GM23338 (cell line): ENCODE measurements at regions not wholly inside any gene's neighbourhood (a gene's known extent, or its start where the extent isn't known, plus 50 kb on each side); places are given as distances from the start of the nearest gene placed in this dataset.

Experiments
- ATAC-seq: fragments of 200-7000 bp; cut with Tn5 transposase; 3 replicates; pipeline ENCODE4 v1.9.1; 2020
- DNase-seq: peaks from one replicate; pipeline ENCODE4 v3.0.0-alpha.2; 2015; ENCODE audit warnings: low spot score
- H2AFZ ChIP-seq: fragments of 200-600 bp; sonication (generic); 2 replicates; pipeline ENCODE4 v1.8.0; 2016; ENCODE audit warnings: antibody characterized with exemption, mild to moderate bottlenecking, moderate library complexity
- H3F3A ChIP-seq: fragments of 200-600 bp; sonication (generic); replicated peaks from 2 replicates; pipeline ENCODE4 v1.8.0; 2017; ENCODE audit warnings: antibody characterized with exemption, mixed run types, low read depth
- H3K27ac ChIP-seq: fragments of 200-600 bp; sonication (generic); 2 replicates; pipeline ENCODE4 v1.6.1; 2016; ENCODE audit warnings: low read depth
- H3K27me3 ChIP-seq: fragments of 200-600 bp; sonication (generic); 2 replicates; pipeline ENCODE4 v1.8.0; 2016; ENCODE audit warnings: mild to moderate bottlenecking, mixed run types, moderate library complexity; ENCODE audit not compliant: insufficient read depth
- H3K36me3 ChIP-seq: fragments of 200-600 bp; sonication (generic); 2 replicates; pipeline ENCODE4 v1.8.0; 2016; ENCODE audit warnings: mild to moderate bottlenecking; ENCODE audit not compliant: insufficient read depth
- H3K4me1 ChIP-seq: fragments of 200-600 bp; sonication (generic); 2 replicates; pipeline ENCODE4 v1.8.0; 2016; ENCODE audit warnings: mild to moderate bottlenecking, moderate library complexity; ENCODE audit not compliant: insufficient read depth
- H3K4me2 ChIP-seq: fragments of 200-600 bp; sonication (generic); 2 replicates; pipeline ENCODE4 v1.7.1; 2017; ENCODE audit warnings: mixed run types
- H3K4me3 ChIP-seq: fragments of 200-600 bp; sonication (generic); 2 replicates; pipeline ENCODE4 v1.6.1; 2016; ENCODE audit warnings: mixed run types
- H3K79me2 ChIP-seq: fragments of 200-600 bp; sonication (generic); replicated peaks from 2 replicates; pipeline ENCODE4 v1.8.0; 2017; ENCODE audit warnings: mild to moderate bottlenecking; ENCODE audit not compliant: insufficient read depth
- H3K9me2 ChIP-seq: fragments of 200-600 bp; sonication (generic); 2 replicates; pipeline ENCODE4 v1.8.0; 2017; ENCODE audit not compliant: insufficient read depth
- H4K20me1 ChIP-seq: fragments of 200-600 bp; sonication (generic); replicated peaks from 2 replicates; pipeline ENCODE4 v1.8.0; 2017; ENCODE audit warnings: mild to moderate bottlenecking; ENCODE audit not compliant: insufficient read depth
- H3K27ac Mint-ChIP-seq: 2 replicates; pipeline ENCODE4 v1.8.0; 2020; ENCODE audit warnings: inconsistent platforms, mild to moderate bottlenecking, moderate library complexity, mixed read lengths
- H3K27me3 Mint-ChIP-seq: 3 replicates; pipeline ENCODE4 v1.8.0; 2022; ENCODE audit warnings: low read depth, mild to moderate bottlenecking, moderate library complexity, mixed read lengths, inconsistent platforms; ENCODE audit not compliant: insufficient read depth, poor library complexity
- H3K36me3 Mint-ChIP-seq: 3 replicates; pipeline ENCODE4 v1.8.0; 2021; ENCODE audit warnings: low read depth, mild to moderate bottlenecking, inconsistent platforms, moderate library complexity, mixed read lengths
- H3K4me1 Mint-ChIP-seq: 3 replicates; pipeline ENCODE4 v1.8.0; 2020; ENCODE audit warnings: mild to moderate bottlenecking, inconsistent platforms, mixed read lengths
- H3K4me3 Mint-ChIP-seq: 3 replicates; pipeline ENCODE4 v1.8.0; 2021; ENCODE audit warnings: moderate library complexity, mild to moderate bottlenecking, inconsistent platforms, mixed read lengths
- H3K9me3 Mint-ChIP-seq: 3 replicates; pipeline ENCODE4 v1.8.0; 2020; ENCODE audit warnings: moderate library complexity, mild to moderate bottlenecking, inconsistent platforms, mixed read lengths
- CREB1 ChIP-seq: fragments of 250-450 bp; sonication (Bioruptor Pico); IDR thresholded peaks from 2 replicates; pipeline ENCODE4 v1.5.0; 2020; ENCODE audit warnings: low read depth, mild to moderate bottlenecking, moderate library complexity
- EZH2 ChIP-seq: fragments of 200-600 bp; sonication (generic); IDR thresholded peaks from one replicate; pipeline ENCODE4 v1.8.0; 2017; ENCODE audit warnings: antibody characterized with exemption, mild to moderate bottlenecking, low read depth; ENCODE audit not compliant: unreplicated experiment
- EZH2phosphoT487 ChIP-seq: fragments of 200-600 bp; sonication (generic); IDR thresholded peaks from one replicate; pipeline ENCODE4 v1.8.1; 2018; ENCODE audit warnings: antibody characterized with exemption; ENCODE audit not compliant: unreplicated experiment
- JUNB ChIP-seq: IDR thresholded peaks from one replicate; pipeline ENCODE4 v1.6.1; 2016; ENCODE audit warnings: antibody characterized with exemption; ENCODE audit not compliant: unreplicated experiment
- NANOG ChIP-seq: IDR thresholded peaks from 2 replicates; pipeline ENCODE4 v1.6.1; 2016; ENCODE audit warnings: antibody characterized with exemption, borderline replicate concordance
- POLR2AphosphoS5 ChIP-seq: IDR thresholded peaks from 2 replicates; pipeline ENCODE4 v1.6.1; 2016; ENCODE audit warnings: antibody characterized with exemption, low read depth
- STAT1 ChIP-seq: IDR thresholded peaks from one replicate; pipeline ENCODE4 v1.6.1; 2016; ENCODE audit warnings: antibody characterized with exemption; ENCODE audit not compliant: unreplicated experiment
- ZNF114 ChIP-seq: fragments of 250-450 bp; sonication (Bioruptor Pico); IDR thresholded peaks from 2 replicates; pipeline ENCODE4 v1.5.0; 2020; ENCODE audit warnings: mild to moderate bottlenecking, moderate library complexity
- ZNF331 ChIP-seq: fragments of 250-450 bp; sonication (Bioruptor Pico); IDR thresholded peaks from 2 replicates; pipeline ENCODE4 v1.5.0; 2020; ENCODE audit warnings: low read depth, mild to moderate bottlenecking, moderate library complexity
- TF ChIP-seq, protein P1 (sequence below): fragments of 250-450 bp; sonication (Bioruptor Pico); IDR thresholded peaks from 2 replicates; pipeline ENCODE4 v1.5.0; 2020; ENCODE audit warnings: mild to moderate bottlenecking, moderate library complexity
- TF ChIP-seq, protein P2 (sequence below): IDR thresholded peaks from one replicate; pipeline ENCODE4 v1.6.1; 2018; ENCODE audit warnings: antibody characterized with exemption; ENCODE audit not compliant: unreplicated experiment
- TF ChIP-seq, protein P3 (sequence below), 2 experiments: fragments of 200-600 bp in 1 of 2; sonication (generic) in 1 of 2; conservative IDR thresholded peaks; 2 replicates each; pipeline versions ENCODE4 v1.5.1 to v1.6.1; 2016 to 2017; ENCODE audit warnings: antibody characterized with exemption in 2 of 2, low read depth in 2 of 2, mild to moderate bottlenecking in 2 of 2, moderate library complexity in 1 of 2
- TF ChIP-seq, protein P4 (sequence below): IDR thresholded peaks from 2 replicates; pipeline ENCODE4 v1.6.1; 2016; ENCODE audit warnings: antibody characterized with exemption

DNA sequence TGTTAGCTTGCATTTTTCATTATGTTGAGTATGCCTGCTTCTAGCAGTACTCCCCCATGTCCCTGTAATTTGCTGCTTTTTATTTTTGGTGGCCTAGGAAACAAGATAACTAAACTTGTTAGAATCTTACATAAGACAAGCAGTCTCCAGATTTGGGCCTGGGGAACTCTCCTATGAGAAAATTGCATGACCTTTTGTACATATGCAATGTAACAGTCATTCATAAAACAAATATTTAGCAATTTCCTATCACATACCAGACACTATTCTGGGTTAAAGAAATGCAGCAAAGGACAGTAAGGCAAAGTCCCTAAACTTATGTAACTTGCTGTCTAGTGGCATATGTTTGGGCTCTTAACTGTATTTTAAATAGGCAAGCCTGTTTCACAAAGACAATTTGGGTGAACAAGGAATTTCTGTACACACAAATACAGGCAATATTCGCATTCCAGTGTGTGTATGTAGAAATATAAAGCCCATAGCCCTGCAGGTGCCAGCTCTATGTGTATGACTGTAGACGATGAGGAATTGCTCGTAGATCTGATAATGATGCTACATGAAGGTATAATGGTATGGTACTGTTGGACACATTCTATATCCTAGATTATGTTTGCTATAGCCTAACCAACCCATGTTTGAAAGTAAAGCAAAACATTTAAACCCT lies 305.2 kb upstream of the CITED2 start:
- no peaks in the 10 kb centered on the region for H3K27me3 ChIP-seq
- H3K4me2 ChIP-seq = no peak overlapping the region
- H4K20me1 ChIP-seq = no peaks in the 10 kb centered on the region
- no peaks in the 10 kb centered on the region for H3K9me2 ChIP-seq
- Mint-ChIP-seq H3K4me1 (no peaks in the 10 kb centered on the region), H3K27me3 (no peaks in the 10 kb centered on the region), H3K9me3 (no peaks in the 10 kb centered on the region), H3K27ac (no peak overlapping the region), H3K4me3 (no peak overlapping the region), H3K36me3 (no peaks in the 10 kb centered on the region)
- H3K79me2 ChIP-seq = no peaks in the 10 kb centered on the region
- DNase-seq (no peak), ATAC-seq (no peak)
- H2AFZ ChIP-seq = no peak overlapping the region
- no peak overlapping the region for H3K4me3 ChIP-seq
- no peak for TF ChIP-seq ZNF331 (CRISPR knock-in tag)
- TF ChIP-seq JUNB = no peak
- TF ChIP-seq EZH2 = no peak
- no peak for TF ChIP-seq ZNF114
- TF ChIP-seq NANOG = no peak
- no peak for TF ChIP-seq POLR2AphosphoS5
- TF ChIP-seq, protein P1, sequence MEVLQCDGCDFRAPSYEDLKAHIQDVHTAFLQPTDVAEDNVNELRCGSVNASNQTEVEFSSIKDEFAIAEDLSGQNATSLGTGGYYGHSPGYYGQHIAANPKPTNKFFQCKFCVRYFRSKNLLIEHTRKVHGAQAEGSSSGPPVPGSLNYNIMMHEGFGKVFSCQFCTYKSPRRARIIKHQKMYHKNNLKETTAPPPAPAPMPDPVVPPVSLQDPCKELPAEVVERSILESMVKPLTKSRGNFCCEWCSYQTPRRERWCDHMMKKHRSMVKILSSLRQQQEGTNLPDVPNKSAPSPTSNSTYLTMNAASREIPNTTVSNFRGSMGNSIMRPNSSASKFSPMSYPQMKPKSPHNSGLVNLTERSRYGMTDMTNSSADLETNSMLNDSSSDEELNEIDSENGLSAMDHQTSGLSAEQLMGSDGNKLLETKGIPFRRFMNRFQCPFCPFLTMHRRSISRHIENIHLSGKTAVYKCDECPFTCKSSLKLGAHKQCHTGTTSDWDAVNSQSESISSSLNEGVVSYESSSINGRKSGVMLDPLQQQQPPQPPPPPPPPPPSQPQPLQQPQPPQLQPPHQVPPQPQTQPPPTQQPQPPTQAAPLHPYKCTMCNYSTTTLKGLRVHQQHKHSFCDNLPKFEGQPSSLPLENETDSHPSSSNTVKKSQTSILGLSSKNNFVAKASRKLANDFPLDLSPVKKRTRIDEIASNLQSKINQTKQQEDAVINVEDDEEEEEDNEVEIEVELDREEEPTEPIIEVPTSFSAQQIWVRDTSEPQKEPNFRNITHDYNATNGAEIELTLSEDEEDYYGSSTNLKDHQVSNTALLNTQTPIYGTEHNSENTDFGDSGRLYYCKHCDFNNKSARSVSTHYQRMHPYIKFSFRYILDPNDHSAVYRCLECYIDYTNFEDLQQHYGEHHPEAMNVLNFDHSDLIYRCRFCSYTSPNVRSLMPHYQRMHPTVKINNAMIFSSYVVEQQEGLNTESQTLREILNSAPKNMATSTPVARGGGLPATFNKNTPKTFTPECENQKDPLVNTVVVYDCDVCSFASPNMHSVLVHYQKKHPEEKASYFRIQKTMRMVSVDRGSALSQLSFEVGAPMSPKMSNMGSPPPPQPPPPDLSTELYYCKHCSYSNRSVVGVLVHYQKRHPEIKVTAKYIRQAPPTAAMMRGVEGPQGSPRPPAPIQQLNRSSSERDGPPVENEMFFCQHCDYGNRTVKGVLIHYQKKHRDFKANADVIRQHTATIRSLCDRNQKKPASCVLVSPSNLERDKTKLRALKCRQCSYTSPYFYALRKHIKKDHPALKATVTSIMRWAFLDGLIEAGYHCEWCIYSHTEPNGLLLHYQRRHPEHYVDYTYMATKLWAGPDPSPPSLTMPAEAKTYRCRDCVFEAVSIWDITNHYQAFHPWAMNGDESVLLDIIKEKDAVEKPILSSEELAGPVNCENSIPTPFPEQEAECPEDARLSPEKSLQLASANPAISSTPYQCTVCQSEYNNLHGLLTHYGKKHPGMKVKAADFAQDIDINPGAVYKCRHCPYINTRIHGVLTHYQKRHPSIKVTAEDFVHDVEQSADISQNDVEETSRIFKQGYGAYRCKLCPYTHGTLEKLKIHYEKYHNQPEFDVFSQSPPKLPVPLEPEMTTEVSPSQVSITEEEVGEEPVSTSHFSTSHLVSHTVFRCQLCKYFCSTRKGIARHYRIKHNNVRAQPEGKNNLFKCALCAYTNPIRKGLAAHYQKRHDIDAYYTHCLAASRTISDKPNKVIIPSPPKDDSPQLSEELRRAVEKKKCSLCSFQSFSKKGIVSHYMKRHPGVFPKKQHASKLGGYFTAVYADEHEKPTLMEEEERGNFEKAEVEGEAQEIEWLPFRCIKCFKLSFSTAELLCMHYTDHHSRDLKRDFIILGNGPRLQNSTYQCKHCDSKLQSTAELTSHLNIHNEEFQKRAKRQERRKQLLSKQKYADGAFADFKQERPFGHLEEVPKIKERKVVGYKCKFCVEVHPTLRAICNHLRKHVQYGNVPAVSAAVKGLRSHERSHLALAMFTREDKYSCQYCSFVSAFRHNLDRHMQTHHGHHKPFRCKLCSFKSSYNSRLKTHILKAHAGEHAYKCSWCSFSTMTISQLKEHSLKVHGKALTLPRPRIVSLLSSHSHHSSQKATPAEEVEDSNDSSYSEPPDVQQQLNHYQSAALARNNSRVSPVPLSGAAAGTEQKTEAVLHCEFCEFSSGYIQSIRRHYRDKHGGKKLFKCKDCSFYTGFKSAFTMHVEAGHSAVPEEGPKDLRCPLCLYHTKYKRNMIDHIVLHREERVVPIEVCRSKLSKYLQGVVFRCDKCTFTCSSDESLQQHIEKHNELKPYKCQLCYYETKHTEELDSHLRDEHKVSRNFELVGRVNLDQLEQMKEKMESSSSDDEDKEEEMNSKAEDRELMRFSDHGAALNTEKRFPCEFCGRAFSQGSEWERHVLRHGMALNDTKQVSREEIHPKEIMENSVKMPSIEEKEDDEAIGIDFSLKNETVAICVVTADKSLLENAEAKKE (CRISPR knock-in tag) = no peak
- TF ChIP-seq, protein P2, sequence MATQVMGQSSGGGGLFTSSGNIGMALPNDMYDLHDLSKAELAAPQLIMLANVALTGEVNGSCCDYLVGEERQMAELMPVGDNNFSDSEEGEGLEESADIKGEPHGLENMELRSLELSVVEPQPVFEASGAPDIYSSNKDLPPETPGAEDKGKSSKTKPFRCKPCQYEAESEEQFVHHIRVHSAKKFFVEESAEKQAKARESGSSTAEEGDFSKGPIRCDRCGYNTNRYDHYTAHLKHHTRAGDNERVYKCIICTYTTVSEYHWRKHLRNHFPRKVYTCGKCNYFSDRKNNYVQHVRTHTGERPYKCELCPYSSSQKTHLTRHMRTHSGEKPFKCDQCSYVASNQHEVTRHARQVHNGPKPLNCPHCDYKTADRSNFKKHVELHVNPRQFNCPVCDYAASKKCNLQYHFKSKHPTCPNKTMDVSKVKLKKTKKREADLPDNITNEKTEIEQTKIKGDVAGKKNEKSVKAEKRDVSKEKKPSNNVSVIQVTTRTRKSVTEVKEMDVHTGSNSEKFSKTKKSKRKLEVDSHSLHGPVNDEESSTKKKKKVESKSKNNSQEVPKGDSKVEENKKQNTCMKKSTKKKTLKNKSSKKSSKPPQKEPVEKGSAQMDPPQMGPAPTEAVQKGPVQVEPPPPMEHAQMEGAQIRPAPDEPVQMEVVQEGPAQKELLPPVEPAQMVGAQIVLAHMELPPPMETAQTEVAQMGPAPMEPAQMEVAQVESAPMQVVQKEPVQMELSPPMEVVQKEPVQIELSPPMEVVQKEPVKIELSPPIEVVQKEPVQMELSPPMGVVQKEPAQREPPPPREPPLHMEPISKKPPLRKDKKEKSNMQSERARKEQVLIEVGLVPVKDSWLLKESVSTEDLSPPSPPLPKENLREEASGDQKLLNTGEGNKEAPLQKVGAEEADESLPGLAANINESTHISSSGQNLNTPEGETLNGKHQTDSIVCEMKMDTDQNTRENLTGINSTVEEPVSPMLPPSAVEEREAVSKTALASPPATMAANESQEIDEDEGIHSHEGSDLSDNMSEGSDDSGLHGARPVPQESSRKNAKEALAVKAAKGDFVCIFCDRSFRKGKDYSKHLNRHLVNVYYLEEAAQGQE = no peak
- TF ChIP-seq, protein P3, sequence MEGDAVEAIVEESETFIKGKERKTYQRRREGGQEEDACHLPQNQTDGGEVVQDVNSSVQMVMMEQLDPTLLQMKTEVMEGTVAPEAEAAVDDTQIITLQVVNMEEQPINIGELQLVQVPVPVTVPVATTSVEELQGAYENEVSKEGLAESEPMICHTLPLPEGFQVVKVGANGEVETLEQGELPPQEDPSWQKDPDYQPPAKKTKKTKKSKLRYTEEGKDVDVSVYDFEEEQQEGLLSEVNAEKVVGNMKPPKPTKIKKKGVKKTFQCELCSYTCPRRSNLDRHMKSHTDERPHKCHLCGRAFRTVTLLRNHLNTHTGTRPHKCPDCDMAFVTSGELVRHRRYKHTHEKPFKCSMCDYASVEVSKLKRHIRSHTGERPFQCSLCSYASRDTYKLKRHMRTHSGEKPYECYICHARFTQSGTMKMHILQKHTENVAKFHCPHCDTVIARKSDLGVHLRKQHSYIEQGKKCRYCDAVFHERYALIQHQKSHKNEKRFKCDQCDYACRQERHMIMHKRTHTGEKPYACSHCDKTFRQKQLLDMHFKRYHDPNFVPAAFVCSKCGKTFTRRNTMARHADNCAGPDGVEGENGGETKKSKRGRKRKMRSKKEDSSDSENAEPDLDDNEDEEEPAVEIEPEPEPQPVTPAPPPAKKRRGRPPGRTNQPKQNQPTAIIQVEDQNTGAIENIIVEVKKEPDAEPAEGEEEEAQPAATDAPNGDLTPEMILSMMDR (conservative IDR thresholded peaks at IDR 0.05; ENCODE audit: low read depth in 2 of 2) = no peak
- TF ChIP-seq, protein P4, sequence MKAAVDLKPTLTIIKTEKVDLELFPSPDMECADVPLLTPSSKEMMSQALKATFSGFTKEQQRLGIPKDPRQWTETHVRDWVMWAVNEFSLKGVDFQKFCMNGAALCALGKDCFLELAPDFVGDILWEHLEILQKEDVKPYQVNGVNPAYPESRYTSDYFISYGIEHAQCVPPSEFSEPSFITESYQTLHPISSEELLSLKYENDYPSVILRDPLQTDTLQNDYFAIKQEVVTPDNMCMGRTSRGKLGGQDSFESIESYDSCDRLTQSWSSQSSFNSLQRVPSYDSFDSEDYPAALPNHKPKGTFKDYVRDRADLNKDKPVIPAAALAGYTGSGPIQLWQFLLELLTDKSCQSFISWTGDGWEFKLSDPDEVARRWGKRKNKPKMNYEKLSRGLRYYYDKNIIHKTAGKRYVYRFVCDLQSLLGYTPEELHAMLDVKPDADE = no peak
- TF ChIP-seq EZH2phosphoT487 = no peak
- no peak for TF ChIP-seq STAT1
- TF ChIP-seq CREB1 (CRISPR knock-in tag) = no peak
- H3K36me3 ChIP-seq = no peaks in the 10 kb centered on the region
- H3F3A ChIP-seq = no peaks in the 10 kb centered on the region
- H3K4me1 ChIP-seq = no peaks in the 10 kb centered on the region
- no peak overlapping the region for H3K27ac ChIP-seq
